Mesothelial cell of epicardium (in vitro differentiated cells): ENCODE measurements at regions not wholly inside any gene's neighbourhood (a gene's known extent, or its start where the extent isn't known, plus 50 kb on each side); places are given as distances from the start of the nearest gene placed in this dataset.

Source experiments
- DNase-seq, 2 experiments: peaks; one replicate each; pipeline ENCODE4 v3.0.0; 2021; ENCODE audit warnings: low spot score in 2 of 2; ENCODE audit not compliant: unreplicated experiment in 2 of 2
- H3K27ac Mint-ChIP-seq: 2 replicates; pipeline ENCODE4 v1.8.0; 2021; ENCODE audit warnings: mixed read lengths
- H3K27me3 Mint-ChIP-seq: 2 replicates; pipeline ENCODE4 v1.8.0; 2021; ENCODE audit warnings: low read depth, mixed read lengths
- H3K36me3 Mint-ChIP-seq: 2 replicates; pipeline ENCODE4 v1.8.0; 2021; ENCODE audit warnings: mixed read lengths
- H3K4me1 Mint-ChIP-seq: 2 replicates; pipeline ENCODE4 v1.8.0; 2021; ENCODE audit warnings: mixed read lengths
- H3K4me3 Mint-ChIP-seq: 2 replicates; pipeline ENCODE4 v1.8.0; 2021; ENCODE audit warnings: mild to moderate bottlenecking, moderate library complexity, mixed read lengths
- H3K9me3 Mint-ChIP-seq: 2 replicates; pipeline ENCODE4 v1.8.0; 2021; ENCODE audit warnings: mixed read lengths
- CTCF ChIP-seq: fragments of 200-600 bp; sonication (generic); IDR thresholded peaks from one replicate; pipeline ENCODE4 v1.5.0; 2021; ENCODE audit warnings: antibody characterized with exemption; ENCODE audit not compliant: unreplicated experiment

GRCh38 chr2:221624475-221624874, 52.4 kb upstream of the EPHA4 start:
- TF ChIP-seq CTCF, result no peak
- no peaks in the 10 kb centered on the region for H3K36me3 Mint-ChIP-seq
- no peak for DNase-seq
- no peaks in the 10 kb centered on the region for H3K4me1 Mint-ChIP-seq
- no peak overlapping the region for H3K27ac Mint-ChIP-seq
- H3K27me3 Mint-ChIP-seq, result no peaks in the 10 kb centered on the region
- H3K4me3 Mint-ChIP-seq, result no peak overlapping the region
- peaks cover 8% of the 10 kb centered on the region for H3K9me3 Mint-ChIP-seq
